IMR-90 (cell line): ENCODE measurements at regions not wholly inside any gene's neighbourhood (a gene's known extent, or its start where the extent isn't known, plus 50 kb on each side); places are given as distances from the start of the nearest gene placed in this dataset.

Experiments
- ATAC-seq: fragments of 200-7000 bp; cut with Tn5 transposase; 2 replicates; pipeline ENCODE4 v1.9.1; 2020; ENCODE audit warnings: low read depth, mild to moderate bottlenecking, moderate library complexity
- BruUV-seq: library from RNA; stranded (reverse); fragments of 400-500 nt; replicated peaks from 2 replicates; lab custom pipeline; 2021; lab: Mats Ljungman, UMichigan
- CTCF ChIA-PET: fragments of 300-600 bp; formaldehyde crosslinking; extraction: SDS; loops from one replicate; lab custom pipeline; 2021; ENCODE audit warnings: antibody characterized with exemption; lab: Yijun Ruan, JAX
- POLR2A ChIA-PET: fragments of 300-600 bp; sonication (Branson Sonifier 250); formaldehyde crosslinking; loops from one replicate; lab custom pipeline; 2022; ENCODE audit warnings: antibody characterized with exemption; ENCODE audit not compliant: unreplicated experiment; lab: Charles Lee
- DNase-seq: peaks from one replicate; pipeline ENCODE4 v3.0.0; 2013
- H2AFZ ChIP-seq: replicated peaks from 2 replicates; pipeline ENCODE3; 2013; ENCODE audit warnings: low read length, mild to moderate bottlenecking; ENCODE audit not compliant: poor library complexity
- H2AK5ac ChIP-seq: 2 replicates; pipeline ENCODE4 v1.6.1; 2013; ENCODE audit warnings: low read depth, low read length, inconsistent platforms
- H2AK9ac ChIP-seq: replicated peaks from 2 replicates; pipeline ENCODE3; 2013; ENCODE audit warnings: mild to moderate bottlenecking, low read depth, low read length, moderate library complexity; ENCODE audit not compliant: poor library complexity
- H2BK120ac ChIP-seq: 2 replicates; pipeline ENCODE4 v1.6.1; 2013; ENCODE audit warnings: low read depth, low read length, inconsistent platforms
- H2BK15ac ChIP-seq: 3 replicates; pipeline ENCODE4 v1.6.1; 2013; ENCODE audit warnings: low read depth, low read length, inconsistent platforms
- H2BK20ac ChIP-seq: 2 replicates; pipeline ENCODE4 v1.6.1; 2013; ENCODE audit warnings: low read depth, mild to moderate bottlenecking, inconsistent platforms, low read length, moderate library complexity
- H2BK5ac ChIP-seq: 2 replicates; pipeline ENCODE4 v1.6.1; 2013; ENCODE audit warnings: mild to moderate bottlenecking, low read depth, low read length, inconsistent platforms; ENCODE audit not compliant: poor library complexity, severe bottlenecking
- H3K14ac ChIP-seq: replicated peaks from 2 replicates; pipeline ENCODE4 v1.6.1; 2013; ENCODE audit warnings: low read depth, low read length, inconsistent platforms
- H3K18ac ChIP-seq: 2 replicates; pipeline ENCODE4 v1.6.1; 2013; ENCODE audit warnings: low read depth, low read length, control low read depth
- H3K23ac ChIP-seq: 2 replicates; pipeline ENCODE4 v1.6.1; 2013; ENCODE audit warnings: low read depth, low read length, inconsistent platforms
- H3K27ac ChIP-seq: 2 replicates; pipeline ENCODE4 v1.5.1; 2013; ENCODE audit warnings: mild to moderate bottlenecking, control low read depth, low read length; ENCODE audit not compliant: insufficient read depth
- H3K27me3 ChIP-seq: 2 replicates; pipeline ENCODE4 v1.6.1; 2013; ENCODE audit warnings: low read length; ENCODE audit not compliant: control insufficient read depth, insufficient read depth
- H3K36me3 ChIP-seq: 2 replicates; pipeline ENCODE4 v1.6.1; 2013; ENCODE audit warnings: low read length, mixed read lengths; ENCODE audit not compliant: control insufficient read depth, insufficient read depth
- H3K4ac ChIP-seq: 2 replicates; pipeline ENCODE4 v1.6.1; 2013; ENCODE audit warnings: low read depth, low read length, inconsistent platforms
- H3K4me1 ChIP-seq: 2 replicates; pipeline ENCODE4 v1.6.1; 2013; ENCODE audit warnings: low read length, mixed read lengths; ENCODE audit not compliant: control insufficient read depth, insufficient read depth
- H3K4me2 ChIP-seq: 2 replicates; pipeline ENCODE4 v1.6.1; 2013; ENCODE audit warnings: low read depth, mild to moderate bottlenecking, control low read depth, low read length, moderate library complexity
- H3K4me3 ChIP-seq: 2 replicates; pipeline ENCODE4 v1.5.1; 2013; ENCODE audit warnings: low read depth, mild to moderate bottlenecking, control low read depth, low read length, moderate library complexity; ENCODE audit not compliant: insufficient read depth
- H3K56ac ChIP-seq: 2 replicates; pipeline ENCODE4 v1.6.1; 2013; ENCODE audit warnings: low read length, inconsistent platforms; ENCODE audit not compliant: insufficient read depth; ENCODE audit errors: extremely low read depth
- H3K79me1 ChIP-seq, 2 experiments: 2 replicates each; pipeline ENCODE4 v1.6.1; 2013; ENCODE audit warnings: low read length in 2 of 2, inconsistent platforms in 1 of 2, low read depth in 1 of 2
- H3K9ac ChIP-seq: 2 replicates; pipeline ENCODE4 v1.6.1; 2013; ENCODE audit warnings: low read depth, low read length, control low read depth
- H3K9me1 ChIP-seq: 2 replicates; pipeline ENCODE4 v1.6.1; 2013; ENCODE audit warnings: low read length, inconsistent platforms; ENCODE audit not compliant: insufficient read depth
- H3K9me3 ChIP-seq: 2 replicates; pipeline ENCODE4 v1.6.1; 2013; ENCODE audit warnings: low read length; ENCODE audit not compliant: control insufficient read depth, insufficient read depth
- H4K20me1 ChIP-seq: 2 replicates; pipeline ENCODE4 v1.6.1; 2013; ENCODE audit warnings: low read length, inconsistent platforms; ENCODE audit not compliant: insufficient read depth
- H4K5ac ChIP-seq: 2 replicates; pipeline ENCODE4 v1.6.1; 2013; ENCODE audit warnings: mild to moderate bottlenecking, low read depth, low read length, control low read depth
- H4K8ac ChIP-seq, 2 experiments: 2 replicates each; pipeline ENCODE4 v1.6.1; 2013; ENCODE audit warnings: low read depth in 2 of 2, low read length in 2 of 2, control low read depth in 1 of 2, inconsistent platforms in 1 of 2
- H4K91ac ChIP-seq: 2 replicates; pipeline ENCODE4 v1.6.1; 2013; ENCODE audit warnings: low read depth, low read length, inconsistent platforms; ENCODE audit not compliant: insufficient read depth
- BHLHE40 ChIP-seq: fragments of 150-350 bp; IDR thresholded peaks from 2 replicates; pipeline ENCODE4 v1.6.1; 2016; ENCODE audit warnings: mild to moderate bottlenecking, low read depth, low read length
- NFE2L2 ChIP-seq: fragments of 150-350 bp; IDR thresholded peaks from 2 replicates; pipeline ENCODE4 v1.6.1; 2016; ENCODE audit warnings: low read depth, mild to moderate bottlenecking, low read length
- WGBS, 2 experiments: methylation state at CpG; one replicate each; pipeline versions ENCODE4 v1.1.5 to v1.1.7; 2013; ENCODE audit warnings: missing lambda C conversion rate in 2 of 2; ENCODE audit not compliant: insufficient read length in 1 of 2; ENCODE audit errors: extremely low coverage in 2 of 2; 5-methylcytosine and 5-hydroxymethylcytosine counted together
- dilution Hi-C: fragments of 300-500 bp; cut with HindIII; formaldehyde crosslinking; loops from one replicate; pipeline ENCODE4 v1.14.3; 2018; ENCODE audit warnings: low sequenced_read_pairs; ENCODE audit not compliant: unreplicated experiment
- in situ Hi-C: fragments of 300-500 bp; cut with MboI; formaldehyde crosslinking; loops from 3 replicates; pipeline ENCODE4 v1.14.3; 2019; ENCODE audit warnings: low sequenced_read_pairs, inconsistent platforms, mixed read lengths
- intact Hi-C: fragments of 100-400 bp; cut with micrococcal nuclease; formaldehyde crosslinking; loops from 2 replicates; pipeline ENCODE4 v1.10.0; 2022

DNA sequence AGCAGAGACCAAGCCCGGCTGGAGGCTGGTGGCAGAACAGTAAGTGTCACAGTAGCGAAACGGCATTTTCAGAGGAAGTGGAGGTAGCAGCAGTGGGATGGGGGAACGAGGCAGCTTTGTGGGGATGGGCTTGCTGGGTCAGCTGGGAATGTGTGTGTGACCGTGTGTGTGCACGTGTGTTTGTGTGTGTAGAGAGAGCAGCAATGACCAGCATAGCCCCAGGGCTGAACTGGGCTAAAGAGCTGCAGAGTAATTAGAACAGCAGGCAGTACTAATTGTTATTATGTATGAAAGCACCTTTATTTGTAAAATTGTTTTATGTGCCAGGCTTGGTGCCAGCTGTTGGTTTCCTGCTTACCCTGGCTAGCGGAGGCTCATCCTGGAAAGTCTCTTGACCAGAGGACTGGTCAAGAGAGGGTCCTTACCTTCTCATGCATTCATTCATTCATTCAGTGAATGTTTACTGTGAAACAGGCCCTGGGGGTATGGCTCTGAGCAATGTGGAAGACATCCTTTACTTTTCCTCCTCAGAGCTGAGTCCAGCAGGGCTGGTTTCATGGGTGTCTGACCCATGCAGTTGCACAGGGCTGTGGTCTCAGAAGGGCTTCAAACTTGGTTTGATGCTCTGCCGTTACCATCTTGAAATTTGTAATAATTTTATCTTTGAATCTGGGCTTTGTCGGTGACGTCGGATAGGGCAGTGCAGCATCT, 184.6 kb downstream of the SEC23IP start:
- DNase-seq (no peak), ATAC-seq (no peak)
- no peaks in the 10 kb centered on the region for H3K9me1 ChIP-seq
- peaks cover 3% of the 10 kb centered on the region; the same call in 1 of the 2 replicates for H3K9me3 ChIP-seq
- H4K91ac ChIP-seq: no peak overlapping the region
- H2AK9ac ChIP-seq: no peak overlapping the region
- no peaks in the 10 kb centered on the region for H3K36me3 ChIP-seq
- BruUV-seq: no TSS peak
- H4K20me1 ChIP-seq: no peaks in the 10 kb centered on the region
- no peak overlapping the region for H2BK5ac ChIP-seq
- no peak overlapping the region for H2BK15ac ChIP-seq
- H3K4me2 ChIP-seq: no peak overlapping the region
- no peak overlapping the region for H3K18ac ChIP-seq
- H3K14ac ChIP-seq: no peak overlapping the region
- no peak overlapping the region for H3K4ac ChIP-seq
- H3K27me3 ChIP-seq: no peaks in the 10 kb centered on the region
- no peak overlapping the region for H2AFZ ChIP-seq
- CTCF ChIA-PET: no interaction called here
- H2AK5ac ChIP-seq: no peak overlapping the region
- H4K5ac ChIP-seq: no peak overlapping the region
- no peak overlapping the region for H3K9ac ChIP-seq
- no peak overlapping the region for H3K56ac ChIP-seq
- H2BK120ac ChIP-seq: no peak overlapping the region
- H3K4me1 ChIP-seq: no peaks in the 10 kb centered on the region
- no peak overlapping the region for H3K27ac ChIP-seq
- H2BK20ac ChIP-seq: no peak overlapping the region
- POLR2A ChIA-PET: no interaction called here
- no peak overlapping the region for H3K4me3 ChIP-seq
- intact Hi-C loops: no loop called here
- no peak overlapping the region for H4K8ac ChIP-seq
- dilution Hi-C loops: no loop called here
- WGBS, 2 experiments: 33% methylated on average over 4 of the region's 11 CpGs; no CpG with 5 or more reads in 1 of the 2 experiments
- in situ Hi-C loops: no loop called here
- no peak for TF ChIP-seq NFE2L2
- no peak for TF ChIP-seq BHLHE40
- H3K79me1 ChIP-seq: no peaks in the 10 kb centered on the region
- no peak overlapping the region for H3K23ac ChIP-seq
